ENCODE measurements at regions not wholly inside any gene's neighbourhood (a gene's known extent, or its start where the extent isn't known, plus 50 kb on each side); places are given as distances from the start of the nearest gene placed in this dataset.
"Not testable (repeated sequence)": the region's sequence is repeated elsewhere in the genome, so short reads cannot be mapped to it uniquely, and the experiment has no call there.

GRCh38 chr2:76697439-76697838 lies 824.7 kb downstream of the LRRTM4 start:
- DNase-seq = not testable (repeated sequence)

GRCh38 chr2:76692908-76693307 lies 829.3 kb downstream of the LRRTM4 start:
- no peak for DNase-seq

- DNase-seq = no peak
These were observed 833.4 kb downstream of the LRRTM4 start for GRCh38 chr2:76688732-76689131.

GRCh38 chr2:76687923-76688322 lies 834.3 kb downstream of the LRRTM4 start:
- no peak for DNase-seq

GRCh38 chr2:76684756-76685155 lies 837.4 kb downstream of the LRRTM4 start:
- no peak for DNase-seq

- no peak for DNase-seq
These were observed 843.2 kb downstream of the LRRTM4 start for GRCh38 chr2:76679025-76679396.

GRCh38 chr2:76678383-76679024 lies 843.7 kb downstream of the LRRTM4 start:
- DNase-seq = no peak

GRCh38 chr2:76675212-76675611 lies 847.0 kb downstream of the LRRTM4 start:
- DNase-seq = no peak

GRCh38 chr2:76672798-76673197 lies 849.4 kb downstream of the LRRTM4 start:
- no peak for DNase-seq

- no peak for DNase-seq
These were observed 852.2 kb downstream of the LRRTM4 start for GRCh38 chr2:76669966-76670465.

GRCh38 chr2:76668279-76668678 lies 853.9 kb downstream of the LRRTM4 start:
- no peak for DNase-seq

- no peak for DNase-seq
These were observed 854.3 kb downstream of the LRRTM4 start for GRCh38 chr2:76667821-76668271.

- no peak for DNase-seq
These were observed 880.0 kb downstream of the LRRTM4 start for GRCh38 chr2:76642129-76642528.

- DNase-seq = no peak
These were observed 880.7 kb downstream of the LRRTM4 start for GRCh38 chr2:76641506-76641905.

GRCh38 chr2:76640905-76641304 lies 881.3 kb downstream of the LRRTM4 start:
- DNase-seq = no peak

- DNase-seq = no peak
These were observed 883.0 kb downstream of the LRRTM4 start for GRCh38 chr2:76639171-76639680.

- no peak for DNase-seq
These were observed 888.8 kb downstream of the LRRTM4 start for GRCh38 chr2:76633276-76633921.

- no peak for DNase-seq
These were observed 897.1 kb downstream of the LRRTM4 start for GRCh38 chr2:76625101-76625500.

- DNase-seq = no peak
These were observed 902.6 kb upstream of the GCFC2 start for GRCh38 chr2:76613330-76613729.

- DNase-seq = no peak
These were observed 902.0 kb upstream of the GCFC2 start for GRCh38 chr2:76612764-76613163.

GRCh38 chr2:76610451-76610850 lies 899.7 kb upstream of the GCFC2 start:
- DNase-seq = no peak

- peak; percentile 86 to 94 for DNase-seq
These were observed 889.1 kb upstream of the GCFC2 start for GRCh38 chr2:76599732-76600368.

GRCh38 chr2:76584474-76584873 lies 873.8 kb upstream of the GCFC2 start:
- no peak for DNase-seq

GRCh38 chr2:76579911-76580310 lies 869.2 kb upstream of the GCFC2 start:
- no peak for DNase-seq

All from NCI-H526 (cell line).